Mucosa of rectum (tissue), 2 donors: ENCODE measurements at regions not wholly inside any gene's neighbourhood (a gene's known extent, or its start where the extent isn't known, plus 50 kb on each side); places are given as distances from the start of the nearest gene placed in this dataset.

Source experiments
- H3K27ac ChIP-seq, 2 donors: one replicate each; pipeline ENCODE4 v1.7.0; 2013; ENCODE audit warnings: inconsistent platforms in 2 of 2, low read depth in 2 of 2, low read length in 2 of 2
- H3K27me3 ChIP-seq, 2 donors: one replicate each; pipeline ENCODE4 v1.7.0; 2013; ENCODE audit warnings: low read length in 2 of 2; ENCODE audit not compliant: control insufficient read depth in 2 of 2, insufficient read depth in 2 of 2
- H3K36me3 ChIP-seq, 2 donors: one replicate each; pipeline ENCODE4 v1.7.0; 2013; ENCODE audit warnings: low read length in 2 of 2; ENCODE audit not compliant: control insufficient read depth in 2 of 2, insufficient read depth in 2 of 2
- H3K4me1 ChIP-seq, 2 donors: one replicate each; pipeline ENCODE4 v1.7.0; 2013; ENCODE audit warnings: low read length in 2 of 2, mild to moderate bottlenecking in 1 of 2; ENCODE audit not compliant: control insufficient read depth in 2 of 2, insufficient read depth in 2 of 2
- H3K4me3 ChIP-seq, 2 donors: one replicate each; pipeline ENCODE4 v1.7.0; 2013; ENCODE audit warnings: low read length in 2 of 2
- H3K9ac ChIP-seq, 2 donors: one replicate each; pipeline ENCODE4 v1.7.0; 2013; ENCODE audit warnings: low read length in 2 of 2, low read depth in 1 of 2, mild to moderate bottlenecking in 1 of 2
- H3K9me3 ChIP-seq, 2 donors: one replicate each; pipeline ENCODE4 v1.7.0; 2013; ENCODE audit warnings: low read length in 2 of 2; ENCODE audit not compliant: control insufficient read depth in 2 of 2
- donor health status: healthy.
- donor health status: Normal muscosa, but diverticular disease.

DNA sequence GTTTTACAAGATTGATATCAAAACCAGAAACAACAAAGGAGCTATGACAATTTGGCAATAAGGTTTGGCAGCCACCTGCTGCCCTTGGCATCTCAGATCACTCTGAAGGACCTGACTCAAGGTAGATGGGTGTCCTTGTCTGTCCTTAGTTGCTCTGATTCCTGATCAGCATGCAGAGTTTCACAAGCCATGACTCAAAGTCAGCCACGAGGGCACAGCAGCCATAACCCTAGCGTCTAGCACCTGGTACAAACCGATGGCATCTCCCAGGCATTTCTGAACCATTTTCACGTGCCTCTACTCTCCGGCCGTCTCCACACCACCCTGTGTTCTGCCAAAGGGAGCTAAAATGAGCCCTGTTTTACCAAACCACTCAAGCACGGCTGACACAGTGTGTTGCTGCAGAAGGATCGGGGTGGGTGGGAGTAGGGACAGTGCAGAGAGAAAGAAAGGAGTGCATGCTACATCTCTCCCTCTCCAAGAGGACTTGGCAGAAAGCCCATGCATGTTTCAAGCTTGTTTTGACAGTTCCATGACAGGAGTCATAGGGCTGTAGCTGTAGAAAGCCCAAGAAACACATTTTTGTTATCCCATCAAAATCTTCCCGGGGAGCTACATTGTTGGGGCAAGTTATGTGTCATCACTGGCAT is 297.3 kb downstream of the ABCC12 start:
- Histone ChIP-seq H3K9me3 (no peaks in the 10 kb centered on the region), H3K9ac (no peak overlapping the region), H3K27ac (no peak overlapping the region), H3K27me3 (no peaks in the 10 kb centered on the region), H3K4me3 (no peak overlapping the region), H3K36me3 (no peaks in the 10 kb centered on the region), H3K4me1 (no peaks in the 10 kb centered on the region)

DNA sequence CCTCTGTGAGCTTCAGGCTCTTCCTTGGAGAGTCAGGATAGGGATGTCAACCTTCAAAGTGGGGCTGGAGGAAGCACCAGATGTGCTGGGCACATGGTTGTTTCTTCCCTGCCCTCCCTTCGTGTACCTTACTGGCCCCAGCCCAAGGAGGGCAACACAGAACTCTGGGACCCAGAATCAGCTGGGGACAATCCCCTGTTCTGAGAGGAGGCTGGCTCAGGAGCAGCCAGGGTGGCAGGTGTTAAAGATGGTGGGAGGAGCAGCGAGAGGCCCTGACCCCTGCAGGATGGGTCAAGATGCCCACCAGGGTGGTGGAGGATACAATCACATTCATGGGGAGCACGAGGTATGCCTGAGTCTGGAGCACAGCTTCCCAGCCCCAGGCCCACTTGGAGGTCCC is 300.4 kb downstream of the ABCC12 start:
- Histone ChIP-seq H3K9ac (no peak overlapping the region), H3K9me3 (no peaks in the 10 kb centered on the region), H3K36me3 (no peaks in the 10 kb centered on the region), H3K4me3 (no peak overlapping the region), H3K4me1 (no peaks in the 10 kb centered on the region), H3K27me3 (no peaks in the 10 kb centered on the region), H3K27ac (no peak overlapping the region)

DNA sequence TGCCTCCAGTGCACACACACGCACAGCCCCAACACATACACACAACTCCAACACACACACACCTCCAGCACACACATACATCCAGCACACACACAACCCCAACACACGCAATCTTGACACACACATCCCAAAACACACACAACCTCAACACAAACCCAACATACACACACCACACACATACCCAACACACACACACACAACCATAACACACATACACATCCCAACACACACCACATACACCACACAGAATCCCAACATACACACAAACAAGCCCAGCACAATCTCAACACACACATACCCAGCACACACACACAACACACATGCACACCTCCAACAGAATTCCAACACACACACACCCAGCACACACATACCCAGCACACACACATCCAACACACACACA is 301.1 kb downstream of the ABCC12 start:
- Histone ChIP-seq H3K27me3 (no peaks in the 10 kb centered on the region), H3K9ac (no peak overlapping the region), H3K4me1 (no peaks in the 10 kb centered on the region), H3K27ac (no peak overlapping the region), H3K36me3 (no peaks in the 10 kb centered on the region), H3K9me3 (no peaks in the 10 kb centered on the region), H3K4me3 (no peak overlapping the region)

DNA sequence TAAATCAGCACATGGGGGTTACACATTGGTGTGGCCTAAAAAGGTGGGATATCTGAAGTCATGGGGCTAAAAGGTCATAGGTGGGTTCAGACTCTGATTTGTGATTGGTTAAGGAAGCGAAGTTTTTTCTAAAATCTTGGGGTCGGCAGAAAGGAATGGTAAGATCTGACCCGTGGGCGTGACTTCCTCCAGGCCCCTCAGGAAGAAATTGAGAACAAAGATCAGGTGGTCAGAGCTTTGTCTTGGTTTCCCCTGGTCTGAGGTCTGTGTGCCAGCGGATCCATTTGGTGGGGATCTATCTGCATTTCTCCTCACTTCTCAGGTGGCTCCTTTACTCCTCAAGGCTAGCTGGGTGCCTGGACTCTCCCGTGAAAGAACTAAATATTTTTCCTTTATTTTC is 302.8 kb downstream of the ABCC12 start:
- Histone ChIP-seq H3K4me3 (no peak overlapping the region), H3K27me3 (no peaks in the 10 kb centered on the region), H3K9me3 (no peaks in the 10 kb centered on the region), H3K27ac (no peak overlapping the region), H3K4me1 (no peaks in the 10 kb centered on the region), H3K9ac (no peak overlapping the region), H3K36me3 (no peaks in the 10 kb centered on the region)

DNA sequence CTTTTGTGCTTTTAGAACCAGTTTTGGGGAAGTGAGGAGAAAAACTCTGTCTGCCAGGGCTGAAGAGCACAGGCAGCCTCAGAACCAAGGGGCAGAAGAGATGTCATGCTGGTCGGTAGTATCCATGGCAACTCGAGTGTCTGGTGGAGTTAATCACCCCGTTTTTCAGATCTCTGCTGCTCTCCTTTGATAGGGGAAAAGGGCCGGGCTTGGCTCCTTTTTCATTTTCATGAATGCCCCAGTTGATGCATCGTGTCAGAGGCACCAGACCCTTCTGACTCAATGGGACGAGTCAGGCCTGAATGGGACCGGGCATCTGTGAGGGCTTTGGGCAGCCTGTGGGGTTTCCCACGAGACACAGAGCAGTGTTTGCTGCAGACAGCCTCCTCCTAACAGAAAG is 304.6 kb downstream of the ABCC12 start:
- H3K27me3 ChIP-seq = no peaks in the 10 kb centered on the region
- H3K9ac ChIP-seq = no peak overlapping the region
- no peaks in the 10 kb centered on the region for H3K4me1 ChIP-seq
- no peaks in the 10 kb centered on the region for H3K9me3 ChIP-seq
- no peak overlapping the region for H3K4me3 ChIP-seq
- no peak overlapping the region for H3K27ac ChIP-seq
- no peaks in the 10 kb centered on the region for H3K36me3 ChIP-seq

DNA sequence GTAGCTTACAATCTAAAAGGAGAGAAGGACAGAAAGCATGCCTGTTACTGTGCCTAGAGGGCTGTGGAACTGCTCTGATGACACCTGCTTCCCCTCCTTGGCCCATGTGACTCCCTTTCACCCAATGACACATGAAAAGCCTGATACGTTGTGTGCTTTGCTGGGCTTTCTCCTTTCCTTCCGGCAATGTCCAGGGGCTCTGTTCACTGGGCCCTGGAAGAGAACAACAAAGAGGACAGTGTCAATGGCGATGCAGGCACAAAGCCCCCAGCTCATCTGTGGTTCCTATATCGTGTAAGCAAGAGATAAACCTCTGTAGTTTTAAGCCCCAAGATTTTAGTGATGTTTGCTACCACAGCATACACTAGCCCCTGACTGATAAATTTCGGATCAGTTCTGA is 306.1 kb downstream of the ABCC12 start:
- no peaks in the 10 kb centered on the region for H3K9me3 ChIP-seq
- no peaks in the 10 kb centered on the region for H3K4me1 ChIP-seq
- H3K27me3 ChIP-seq = no peaks in the 10 kb centered on the region
- no peak overlapping the region for H3K9ac ChIP-seq
- H3K36me3 ChIP-seq = no peaks in the 10 kb centered on the region
- H3K27ac ChIP-seq = no peak overlapping the region
- H3K4me3 ChIP-seq = no peak overlapping the region

DNA sequence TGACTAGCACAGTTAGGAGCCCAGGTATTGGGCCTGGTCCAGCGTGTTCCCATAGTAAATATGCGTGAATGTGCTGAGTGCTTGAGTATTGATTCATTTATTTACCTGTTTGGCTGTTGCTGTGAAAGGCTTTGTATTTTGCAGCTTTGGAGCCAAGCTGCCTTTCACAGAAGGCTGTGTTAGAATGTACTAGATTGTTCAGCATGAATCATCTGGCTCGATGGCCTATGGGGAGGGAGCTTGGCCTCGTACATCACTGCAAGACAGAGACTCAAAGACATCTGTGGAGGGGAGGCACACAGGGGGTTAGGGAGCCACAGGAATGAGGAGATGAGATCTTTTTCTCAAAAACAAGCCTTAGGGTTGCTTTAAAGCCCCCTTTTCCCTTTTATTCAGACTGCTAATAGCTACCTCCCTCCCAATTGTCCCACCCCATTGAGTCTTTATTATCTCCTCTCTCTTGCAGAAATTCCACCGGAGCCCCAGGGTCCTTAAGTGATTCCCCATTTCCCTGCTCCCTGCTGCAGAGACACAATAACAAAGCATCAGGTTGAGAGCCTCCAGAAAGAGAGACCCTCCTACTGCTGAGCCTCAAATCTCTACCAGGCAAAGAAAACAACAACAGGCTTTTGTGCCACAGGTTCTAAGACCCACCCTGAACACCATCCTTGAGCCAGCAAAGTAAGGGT is 307.2 kb downstream of the ABCC12 start:
- H3K4me3 ChIP-seq = no peak overlapping the region
- no peak overlapping the region for H3K9ac ChIP-seq
- H3K4me1 ChIP-seq = no peaks in the 10 kb centered on the region
- no peaks in the 10 kb centered on the region for H3K36me3 ChIP-seq
- no peaks in the 10 kb centered on the region for H3K9me3 ChIP-seq
- no peaks in the 10 kb centered on the region for H3K27me3 ChIP-seq
- no peak overlapping the region for H3K27ac ChIP-seq

DNA sequence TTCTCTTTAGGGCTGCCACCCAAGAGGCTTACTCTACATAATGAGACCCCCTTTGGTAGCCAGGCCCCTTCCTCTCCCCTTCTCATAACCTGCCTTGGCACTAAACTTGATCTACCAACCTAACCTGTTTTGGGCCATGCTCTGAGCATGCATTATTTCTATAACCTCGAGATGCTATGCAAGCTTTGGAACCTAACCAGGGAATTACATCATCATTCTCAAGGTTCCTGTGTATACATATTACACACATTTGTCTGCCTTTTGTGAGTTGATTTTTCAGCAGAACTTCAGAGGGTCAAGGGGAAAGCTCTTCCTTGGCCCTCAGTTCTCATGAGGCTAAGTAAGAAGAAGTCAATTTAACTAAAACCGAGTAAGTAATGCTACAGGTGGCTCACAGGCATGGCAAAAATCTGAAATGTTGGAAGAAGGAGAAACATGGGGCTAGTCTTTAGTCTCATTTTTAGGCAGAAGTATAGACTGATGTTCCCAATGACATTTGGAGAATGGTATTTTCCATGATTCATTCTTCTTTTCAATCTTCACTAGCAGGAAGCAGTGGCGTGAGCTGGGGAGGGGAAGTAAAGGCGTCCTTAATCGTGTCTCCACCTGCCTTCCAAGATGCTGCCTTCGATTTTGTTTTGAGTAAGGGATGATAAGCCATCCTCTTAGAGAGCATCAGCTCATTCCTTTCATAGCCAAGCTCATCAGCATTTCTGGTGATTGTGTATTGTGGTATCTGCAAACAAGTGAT is 308.4 kb downstream of the ABCC12 start:
- Histone ChIP-seq H3K9ac (no peak overlapping the region), H3K4me1 (no peaks in the 10 kb centered on the region), H3K27ac (no peak overlapping the region), H3K9me3 (no peaks in the 10 kb centered on the region), H3K27me3 (no peaks in the 10 kb centered on the region), H3K36me3 (no peaks in the 10 kb centered on the region), H3K4me3 (no peak overlapping the region)

DNA sequence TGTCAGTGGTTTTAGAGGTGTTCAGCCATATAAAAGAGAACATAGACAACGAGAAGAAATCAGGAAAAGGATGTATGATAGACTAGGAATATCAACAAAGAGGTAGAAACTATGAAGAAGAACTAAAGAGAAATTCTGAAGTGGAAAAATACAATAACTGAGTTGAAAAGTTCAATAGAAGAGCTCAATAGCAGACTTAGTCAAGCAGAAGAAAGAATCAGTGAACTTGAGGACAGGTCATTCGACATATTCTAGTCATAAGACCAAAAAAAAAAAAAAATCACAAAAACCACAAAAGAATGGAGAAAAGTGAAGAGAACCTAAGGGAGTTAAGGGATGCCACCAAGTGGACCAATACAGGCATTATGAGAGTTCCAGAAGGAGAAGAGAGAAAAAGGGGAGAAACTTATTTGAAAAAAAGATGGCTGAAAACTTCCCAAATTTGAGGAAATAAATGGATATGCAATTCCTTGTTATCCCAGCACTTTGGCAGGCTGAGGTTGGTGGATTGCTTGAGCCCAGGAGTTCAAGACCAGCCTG is 321.2 kb downstream of the ABCC12 start:
- no peaks in the 10 kb centered on the region for H3K4me1 ChIP-seq
- H3K9ac ChIP-seq = no peak overlapping the region
- no peaks in the 10 kb centered on the region for H3K27me3 ChIP-seq
- no peak overlapping the region for H3K4me3 ChIP-seq
- no peaks in the 10 kb centered on the region for H3K36me3 ChIP-seq
- peaks cover 0 to 3% of the 10 kb centered on the region in 2 donors for H3K9me3 ChIP-seq
- H3K27ac ChIP-seq = no peak overlapping the region

DNA sequence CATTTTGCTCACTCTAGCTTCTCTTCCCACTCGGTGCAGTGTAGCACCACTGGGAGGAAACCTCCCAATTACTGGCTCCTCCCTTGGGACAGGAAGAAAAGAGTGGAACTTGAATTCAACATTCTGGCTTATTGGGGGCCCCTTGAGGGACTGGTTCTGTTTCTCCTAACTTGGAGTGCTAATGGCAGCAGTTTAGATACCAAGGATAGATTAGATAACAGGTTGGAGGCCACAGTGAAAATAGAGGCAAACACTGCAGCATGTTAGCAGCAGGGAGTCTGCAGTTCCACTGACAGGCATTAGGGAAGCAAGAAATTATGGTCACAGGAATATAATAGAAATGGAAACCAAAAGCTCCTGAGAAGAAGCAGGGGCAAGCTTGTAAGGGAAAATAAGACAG is 322.0 kb downstream of the ABCC12 start:
- Histone ChIP-seq H3K27ac (no peak overlapping the region), H3K4me3 (no peak overlapping the region), H3K27me3 (no peaks in the 10 kb centered on the region), H3K4me1 (no peaks in the 10 kb centered on the region), H3K9ac (no peak overlapping the region), H3K36me3 (no peaks in the 10 kb centered on the region), H3K9me3 (peaks cover 0 to 3% of the 10 kb centered on the region in 2 donors)
